GM12874 (cell line): ENCODE measurements at regions not wholly inside any gene's neighbourhood (a gene's known extent, or its start where the extent isn't known, plus 50 kb on each side); places are given as distances from the start of the nearest gene placed in this dataset.

ENCODE experiments used
- TF ChIP-seq, protein P1 (sequence below): IDR thresholded peaks from 2 replicates; pipeline ENCODE4 v1.5.1; 2011; ENCODE audit warnings: low read depth, mild to moderate bottlenecking, control low read depth, low read length, moderate library complexity; ENCODE audit not compliant: insufficient read depth

DNA sequence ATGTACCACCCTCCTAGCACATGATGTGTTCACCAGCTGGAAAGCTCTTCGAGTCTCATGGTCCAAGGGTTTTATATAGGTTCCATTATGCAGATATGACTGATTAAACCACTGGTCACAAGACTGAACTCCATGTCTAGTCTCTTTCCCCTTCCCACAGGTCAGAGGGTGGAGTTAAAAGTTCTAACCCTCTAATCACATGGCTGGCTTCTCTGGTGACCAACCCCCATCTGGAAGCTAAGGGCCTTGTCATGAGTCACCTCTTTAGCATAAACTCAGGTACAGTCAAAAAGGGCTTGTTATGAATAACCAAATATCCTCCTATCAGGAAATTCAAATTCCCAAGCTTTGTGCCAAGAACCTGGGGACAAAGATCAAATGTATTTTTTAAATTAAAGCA, 52.0 kb upstream of the KLHL31 start:
- TF ChIP-seq, protein P1, sequence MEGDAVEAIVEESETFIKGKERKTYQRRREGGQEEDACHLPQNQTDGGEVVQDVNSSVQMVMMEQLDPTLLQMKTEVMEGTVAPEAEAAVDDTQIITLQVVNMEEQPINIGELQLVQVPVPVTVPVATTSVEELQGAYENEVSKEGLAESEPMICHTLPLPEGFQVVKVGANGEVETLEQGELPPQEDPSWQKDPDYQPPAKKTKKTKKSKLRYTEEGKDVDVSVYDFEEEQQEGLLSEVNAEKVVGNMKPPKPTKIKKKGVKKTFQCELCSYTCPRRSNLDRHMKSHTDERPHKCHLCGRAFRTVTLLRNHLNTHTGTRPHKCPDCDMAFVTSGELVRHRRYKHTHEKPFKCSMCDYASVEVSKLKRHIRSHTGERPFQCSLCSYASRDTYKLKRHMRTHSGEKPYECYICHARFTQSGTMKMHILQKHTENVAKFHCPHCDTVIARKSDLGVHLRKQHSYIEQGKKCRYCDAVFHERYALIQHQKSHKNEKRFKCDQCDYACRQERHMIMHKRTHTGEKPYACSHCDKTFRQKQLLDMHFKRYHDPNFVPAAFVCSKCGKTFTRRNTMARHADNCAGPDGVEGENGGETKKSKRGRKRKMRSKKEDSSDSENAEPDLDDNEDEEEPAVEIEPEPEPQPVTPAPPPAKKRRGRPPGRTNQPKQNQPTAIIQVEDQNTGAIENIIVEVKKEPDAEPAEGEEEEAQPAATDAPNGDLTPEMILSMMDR: no peak

DNA sequence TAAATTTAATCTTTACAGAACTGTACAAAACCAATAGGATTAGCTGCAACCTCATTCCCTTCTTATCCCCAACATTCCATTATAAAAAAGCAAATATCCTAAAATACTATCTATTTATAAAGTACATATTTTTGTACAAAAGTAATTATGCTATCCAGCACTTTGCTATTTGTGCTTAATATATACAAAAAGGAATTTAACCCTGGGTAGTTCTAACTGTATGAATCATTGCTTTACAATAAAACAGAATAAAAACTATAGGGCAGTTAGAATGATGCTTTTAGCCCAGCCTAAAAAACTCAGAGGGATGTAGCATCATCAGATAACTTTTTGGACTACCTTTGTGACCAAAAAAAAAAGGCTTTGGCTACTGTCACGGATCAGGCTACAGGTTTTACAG, 49.9 kb upstream of the KLHL31 start:
- TF ChIP-seq, protein P1: no peak
